SK-N-SH (cell line): ENCODE measurements at regions not wholly inside any gene's neighbourhood (a gene's known extent, or its start where the extent isn't known, plus 50 kb on each side); places are given as distances from the start of the nearest gene placed in this dataset.

Experiments used
- CTCF ChIA-PET: fragments of 300-600, 350-600 bp; formaldehyde crosslinking; extraction: SDS; loops from one replicate; lab custom pipeline; 2021; lab: Yijun Ruan, JAX
- POLR2A ChIA-PET: fragments of 350-600 bp; sonication (Branson Sonifier 250); formaldehyde crosslinking; extraction: SDS; loops from one replicate; lab custom pipeline; 2020; ENCODE audit warnings: antibody characterized with exemption, inconsistent platforms; lab: Yijun Ruan, JAX
- DNase-seq: peaks from one replicate; pipeline ENCODE4 v3.0.0; 2012
- H2AFZ ChIP-seq: fragments of 200-600 bp; sonication (generic); 2 replicates; pipeline ENCODE4 v1.8.1; 2016; ENCODE audit warnings: antibody characterized with exemption, mild to moderate bottlenecking, low read depth
- H3F3A ChIP-seq: fragments of 200-600 bp; sonication (generic); replicated peaks from 2 replicates; pipeline ENCODE3; 2016; ENCODE audit warnings: antibody characterized with exemption, mild to moderate bottlenecking; ENCODE audit not compliant: insufficient read depth
- H3K27ac ChIP-seq, 2 experiments: fragments of 200-500 bp in 1 of 2; fragments of 200-600 bp in 1 of 2; sonication (Bioruptor generic) in 1 of 2; sonication (generic), shearing (Covaris generic) in 1 of 2; 2 replicates each; pipeline versions ENCODE4 v1.5.1 to v1.6.1; 2014 to 2016; ENCODE audit warnings: low read depth in 2 of 2, inconsistent platforms in 1 of 2, low read length in 1 of 2, mild to moderate bottlenecking in 1 of 2, mixed read lengths in 1 of 2
- H3K27me3 ChIP-seq: fragments of 200-600 bp; sonication (generic), shearing (Covaris generic); 2 replicates; pipeline ENCODE4 v1.6.1; 2016; ENCODE audit warnings: mixed run types; ENCODE audit not compliant: insufficient read depth
- H3K36me3 ChIP-seq, 2 experiments: fragments of 200-500 bp in 1 of 2; fragments of 200-600 bp in 1 of 2; sonication (Bioruptor generic) in 1 of 2; sonication (generic) in 1 of 2; replicated peaks in 1 of 2; 2 replicates each; pipeline versions ENCODE3 to v1.5.1; 2014 to 2016; ENCODE audit warnings: low read length in 1 of 2, mild to moderate bottlenecking in 1 of 2; ENCODE audit not compliant: insufficient read depth in 2 of 2, control insufficient read depth in 1 of 2
- H3K4me1 ChIP-seq, 2 experiments: fragments of 200-500 bp in 1 of 2; fragments of 200-600 bp in 1 of 2; sonication (Bioruptor generic) in 1 of 2; sonication (generic), shearing (Covaris generic) in 1 of 2; 2 replicates each; pipeline versions ENCODE4 v1.5.1 to v1.6.1; 2014 to 2016; ENCODE audit warnings: low read depth in 1 of 2, low read length in 1 of 2, mixed run types in 1 of 2; ENCODE audit not compliant: insufficient read depth in 2 of 2, control insufficient read depth in 1 of 2
- H3K4me2 ChIP-seq: fragments of 200-600 bp; sonication (generic), shearing (Covaris generic); 2 replicates; pipeline ENCODE4 v1.6.1; 2017; ENCODE audit warnings: mixed run types
- H3K4me3 ChIP-seq, 2 experiments: fragments of 200-500 bp in 1 of 2; fragments of 200-600 bp in 1 of 2; sonication (Bioruptor generic) in 1 of 2; sonication (generic), shearing (Covaris generic) in 1 of 2; 2 replicates each; pipeline versions ENCODE4 v1.5.1 to v1.8.1; 2014 to 2016; ENCODE audit warnings: low read depth in 2 of 2, inconsistent platforms in 1 of 2, low read length in 1 of 2, mild to moderate bottlenecking in 1 of 2, mixed read lengths in 1 of 2, moderate library complexity in 1 of 2
- H3K79me2 ChIP-seq: fragments of 200-600 bp; sonication (generic); 2 replicates; pipeline ENCODE4 v1.8.1; 2017; ENCODE audit warnings: mild to moderate bottlenecking; ENCODE audit not compliant: insufficient read depth
- H3K9ac ChIP-seq: fragments of 200-600 bp; sonication (generic); 2 replicates; pipeline ENCODE4 v1.6.1; 2017; ENCODE audit warnings: mixed run types
- H3K9me2 ChIP-seq: fragments of 200-600 bp; sonication (generic); 2 replicates; pipeline ENCODE4 v1.6.1; 2017; ENCODE audit warnings: mixed run types
- H3K9me3 ChIP-seq: fragments of 200-600 bp; sonication (generic); 2 replicates; pipeline ENCODE4 v1.6.1; 2017; ENCODE audit warnings: mixed run types, mild to moderate bottlenecking, moderate library complexity
- H4K20me1 ChIP-seq: fragments of 200-600 bp; sonication (generic); 2 replicates; pipeline ENCODE4 v1.6.1; 2017; ENCODE audit warnings: mild to moderate bottlenecking, mixed run types; ENCODE audit not compliant: insufficient read depth
- CTCF ChIP-seq: fragments of 200-600 bp; sonication (generic); IDR thresholded peaks from 2 replicates; pipeline ENCODE4 v1.6.1; 2017; ENCODE audit warnings: antibody characterized with exemption, mild to moderate bottlenecking, moderate library complexity
- ELF1 ChIP-seq: IDR thresholded peaks from 2 replicates; pipeline ENCODE4 v1.4.0; 2012
- EP300 ChIP-seq, 2 experiments: IDR thresholded peaks; 2 replicates each; pipeline versions ENCODE4 v1.4.0 to v1.6.1; 2012; ENCODE audit warnings: borderline replicate concordance in 1 of 2, low read depth in 1 of 2, low read length in 1 of 2
- FOXJ3 ChIP-seq: sonication (generic); formaldehyde crosslinking; IDR thresholded peaks from 2 replicates; pipeline ENCODE4 v1.5.1; 2020; ENCODE audit warnings: mild to moderate bottlenecking, missing genetic modification reagents
- JUND ChIP-seq: IDR thresholded peaks from 2 replicates; pipeline ENCODE4 v1.4.0; 2012
- POLR2AphosphoS5 ChIP-seq: IDR thresholded peaks from 2 replicates; pipeline ENCODE4 v1.6.1; 2012; ENCODE audit warnings: low read depth, low read length
- RAD21 ChIP-seq: IDR thresholded peaks from 2 replicates; pipeline ENCODE4 v1.6.1; 2012; ENCODE audit warnings: mild to moderate bottlenecking, low read length
- RFX5 ChIP-seq: IDR thresholded peaks from 2 replicates; pipeline ENCODE4 v1.6.1; 2012; ENCODE audit warnings: mild to moderate bottlenecking, improper control_type of control experiment, low read length
- RXRA ChIP-seq: IDR thresholded peaks from 2 replicates; pipeline ENCODE4 v1.4.0; 2012; ENCODE audit warnings: low read depth, mild to moderate bottlenecking, borderline replicate concordance
- YY1 ChIP-seq: IDR thresholded peaks from 2 replicates; pipeline ENCODE4 v1.4.0; 2012; ENCODE audit warnings: low read depth, mild to moderate bottlenecking
- WGBS: methylation state at CpG from one replicate; pipeline ENCODE4 v1.1.6; 2017; ENCODE audit warnings: low lambda C conversion rate; 5-methylcytosine and 5-hydroxymethylcytosine counted together
- TF ChIP-seq, protein P1 (sequence below): IDR thresholded peaks from 2 replicates; pipeline ENCODE4 v1.4.0; 2012; ENCODE audit warnings: low read depth, borderline replicate concordance
- TF ChIP-seq, protein P2 (sequence below): fragments of 150-350 bp; IDR thresholded peaks from 2 replicates; pipeline ENCODE4 v1.6.1; 2016; ENCODE audit warnings: mild to moderate bottlenecking, low read depth, low read length
- TF ChIP-seq, protein P3 (sequence below): IDR thresholded peaks from 2 replicates; pipeline ENCODE4 v1.4.0; 2012; ENCODE audit warnings: low read depth, borderline replicate concordance

GRCh38 chr1:187469836-187470235 lies 641.1 kb downstream of the PLA2G4A start:
- Histone ChIP-seq H3K27ac (no peak overlapping the region), H3K4me2 (no peak overlapping the region), H3K4me1 (peaks cover 0 to 3% of the 10 kb centered on the region in 2 experiments; a peak in 2 of 4 replicates), H3K79me2 (no peaks in the 10 kb centered on the region), H3K9me3 (no peaks in the 10 kb centered on the region), H3K4me3 (no peak overlapping the region), H3K9me2 (no peaks in the 10 kb centered on the region), H3K9ac (no peak overlapping the region), H3K36me3 (no peaks in the 10 kb centered on the region), H3F3A (peaks cover 6% of the 10 kb centered on the region), H2AFZ (no peak overlapping the region), H4K20me1 (no peaks in the 10 kb centered on the region), H3K27me3 (no peaks in the 10 kb centered on the region)
- ChIA-PET POLR2A (no interaction called here), CTCF (interaction anchor here (1.2 kb wide), 1 partner anchor 12 kb away, joined by 3 read pairs; no protein-coding TSS in a partner anchor)
- no peak for TF ChIP-seq EP300 (IDR thresholded peaks at IDR 0.05; ENCODE audit: borderline replicate concordance in 1 of 2, low read depth in 1 of 2, low read length in 1 of 2)
- no peak for TF ChIP-seq RFX5
- TF ChIP-seq CTCF: no peak
- TF ChIP-seq, protein P1, sequence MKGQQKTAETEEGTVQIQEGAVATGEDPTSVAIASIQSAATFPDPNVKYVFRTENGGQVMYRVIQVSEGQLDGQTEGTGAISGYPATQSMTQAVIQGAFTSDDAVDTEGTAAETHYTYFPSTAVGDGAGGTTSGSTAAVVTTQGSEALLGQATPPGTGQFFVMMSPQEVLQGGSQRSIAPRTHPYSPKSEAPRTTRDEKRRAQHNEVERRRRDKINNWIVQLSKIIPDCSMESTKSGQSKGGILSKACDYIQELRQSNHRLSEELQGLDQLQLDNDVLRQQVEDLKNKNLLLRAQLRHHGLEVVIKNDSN: no peak
- TF ChIP-seq POLR2AphosphoS5: no peak
- TF ChIP-seq JUND: no peak
- TF ChIP-seq RAD21: no peak
- TF ChIP-seq, protein P2, sequence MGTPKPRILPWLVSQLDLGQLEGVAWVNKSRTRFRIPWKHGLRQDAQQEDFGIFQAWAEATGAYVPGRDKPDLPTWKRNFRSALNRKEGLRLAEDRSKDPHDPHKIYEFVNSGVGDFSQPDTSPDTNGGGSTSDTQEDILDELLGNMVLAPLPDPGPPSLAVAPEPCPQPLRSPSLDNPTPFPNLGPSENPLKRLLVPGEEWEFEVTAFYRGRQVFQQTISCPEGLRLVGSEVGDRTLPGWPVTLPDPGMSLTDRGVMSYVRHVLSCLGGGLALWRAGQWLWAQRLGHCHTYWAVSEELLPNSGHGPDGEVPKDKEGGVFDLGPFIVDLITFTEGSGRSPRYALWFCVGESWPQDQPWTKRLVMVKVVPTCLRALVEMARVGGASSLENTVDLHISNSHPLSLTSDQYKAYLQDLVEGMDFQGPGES: no peak
- no peak for TF ChIP-seq FOXJ3 (CRISPR knock-in tag)
- no peak for TF ChIP-seq ELF1
- TF ChIP-seq YY1: no peak
- no peak for TF ChIP-seq RXRA
- TF ChIP-seq, protein P3, sequence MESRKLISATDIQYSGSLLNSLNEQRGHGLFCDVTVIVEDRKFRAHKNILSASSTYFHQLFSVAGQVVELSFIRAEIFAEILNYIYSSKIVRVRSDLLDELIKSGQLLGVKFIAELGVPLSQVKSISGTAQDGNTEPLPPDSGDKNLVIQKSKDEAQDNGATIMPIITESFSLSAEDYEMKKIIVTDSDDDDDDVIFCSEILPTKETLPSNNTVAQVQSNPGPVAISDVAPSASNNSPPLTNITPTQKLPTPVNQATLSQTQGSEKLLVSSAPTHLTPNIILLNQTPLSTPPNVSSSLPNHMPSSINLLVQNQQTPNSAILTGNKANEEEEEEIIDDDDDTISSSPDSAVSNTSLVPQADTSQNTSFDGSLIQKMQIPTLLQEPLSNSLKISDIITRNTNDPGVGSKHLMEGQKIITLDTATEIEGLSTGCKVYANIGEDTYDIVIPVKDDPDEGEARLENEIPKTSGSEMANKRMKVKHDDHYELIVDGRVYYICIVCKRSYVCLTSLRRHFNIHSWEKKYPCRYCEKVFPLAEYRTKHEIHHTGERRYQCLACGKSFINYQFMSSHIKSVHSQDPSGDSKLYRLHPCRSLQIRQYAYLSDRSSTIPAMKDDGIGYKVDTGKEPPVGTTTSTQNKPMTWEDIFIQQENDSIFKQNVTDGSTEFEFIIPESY: no peak
- WGBS: 65% methylated on average over 2 of the region's 2 CpGs
- no peak for DNase-seq
